Ovary (tissue), 3 donors: ENCODE measurements at regions not wholly inside any gene's neighbourhood (a gene's known extent, or its start where the extent isn't known, plus 50 kb on each side); places are given as distances from the start of the nearest gene placed in this dataset.

Experiments
- EP300 ChIP-seq: sonication (generic); formaldehyde crosslinking; IDR thresholded peaks from one replicate; pipeline ENCODE4 v1.6.1; 2017; ENCODE audit warnings: antibody characterized with exemption
- POLR2A ChIP-seq: fragments of 450-650 bp; IDR thresholded peaks from one replicate; pipeline ENCODE4 v1.6.1; 2017; ENCODE audit warnings: antibody characterized with exemption, mild to moderate bottlenecking, moderate library complexity
- TF ChIP-seq, protein P1 (sequence below), 3 donors: fragments of 450-650 bp in 2 of 3; fragments of 200-600 bp in 1 of 3; IDR thresholded peaks; one replicate each; pipeline versions ENCODE4 v1.5.1 to v1.8.0; 2016 to 2022; ENCODE audit warnings: antibody characterized with exemption in 3 of 3, mild to moderate bottlenecking in 1 of 3
- donor health status: DM: no; HTN: no; CAD: no.

DNA sequence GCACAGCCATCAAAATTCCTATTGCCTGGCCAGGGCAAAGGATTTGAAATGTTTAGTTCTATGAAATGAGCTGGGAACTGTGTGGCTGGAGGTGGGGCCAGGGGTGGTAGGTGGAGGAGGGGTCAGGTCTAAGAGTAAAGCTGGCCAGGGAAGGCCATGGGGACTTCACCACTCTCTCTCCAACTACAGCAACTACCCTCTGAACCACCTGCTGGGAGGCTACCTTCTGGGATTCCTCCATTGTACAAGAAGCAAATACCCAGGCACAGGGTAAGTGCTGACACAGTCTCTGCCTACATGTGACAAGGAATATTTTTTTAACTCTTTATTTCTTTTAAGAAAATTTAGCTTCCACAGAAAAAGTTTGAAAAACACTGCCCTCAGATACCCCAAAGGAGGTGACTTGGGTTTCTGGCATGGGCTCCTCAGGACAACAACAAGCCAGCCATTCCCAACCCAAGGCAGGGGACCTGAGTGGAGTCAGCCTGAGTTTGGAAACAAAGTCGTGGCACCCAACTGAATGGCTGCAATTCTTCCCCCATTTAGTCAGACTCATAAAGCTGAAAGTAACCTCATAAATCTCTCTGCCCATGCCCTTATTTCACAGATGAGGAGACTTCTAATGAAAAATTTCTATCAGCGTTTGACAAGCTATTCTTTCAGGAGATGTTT lies 593.8 kb upstream of the DIPK2B start:
- TF ChIP-seq, protein P1, sequence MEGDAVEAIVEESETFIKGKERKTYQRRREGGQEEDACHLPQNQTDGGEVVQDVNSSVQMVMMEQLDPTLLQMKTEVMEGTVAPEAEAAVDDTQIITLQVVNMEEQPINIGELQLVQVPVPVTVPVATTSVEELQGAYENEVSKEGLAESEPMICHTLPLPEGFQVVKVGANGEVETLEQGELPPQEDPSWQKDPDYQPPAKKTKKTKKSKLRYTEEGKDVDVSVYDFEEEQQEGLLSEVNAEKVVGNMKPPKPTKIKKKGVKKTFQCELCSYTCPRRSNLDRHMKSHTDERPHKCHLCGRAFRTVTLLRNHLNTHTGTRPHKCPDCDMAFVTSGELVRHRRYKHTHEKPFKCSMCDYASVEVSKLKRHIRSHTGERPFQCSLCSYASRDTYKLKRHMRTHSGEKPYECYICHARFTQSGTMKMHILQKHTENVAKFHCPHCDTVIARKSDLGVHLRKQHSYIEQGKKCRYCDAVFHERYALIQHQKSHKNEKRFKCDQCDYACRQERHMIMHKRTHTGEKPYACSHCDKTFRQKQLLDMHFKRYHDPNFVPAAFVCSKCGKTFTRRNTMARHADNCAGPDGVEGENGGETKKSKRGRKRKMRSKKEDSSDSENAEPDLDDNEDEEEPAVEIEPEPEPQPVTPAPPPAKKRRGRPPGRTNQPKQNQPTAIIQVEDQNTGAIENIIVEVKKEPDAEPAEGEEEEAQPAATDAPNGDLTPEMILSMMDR (IDR thresholded peaks at IDR 0.05) = no peak
- no peak for TF ChIP-seq EP300
- no peak for TF ChIP-seq POLR2A
